NCI-H1417 (cell line): ENCODE measurements at regions not wholly inside any gene's neighbourhood (a gene's known extent, or its start where the extent isn't known, plus 50 kb on each side); places are given as distances from the start of the nearest gene placed in this dataset.

Source experiments
- DNase-seq, 3 experiments: peaks; one replicate each; lab custom pipeline; 2025; lab: John Stamatoyannopoulos, UW

GRCh38 chr2:181380581-181380980 lies 76.6 kb upstream of the ITGA4 start:
- no peak for DNase-seq

- DNase-seq, result no peak
These were observed 72.3 kb upstream of the ITGA4 start for GRCh38 chr2:181384923-181385322.

- DNase-seq, result no peak
These were observed 67.7 kb upstream of the ITGA4 start for GRCh38 chr2:181389524-181389923.

GRCh38 chr2:181393472-181393871 lies 63.7 kb upstream of the ITGA4 start:
- DNase-seq, result peak in 2 of 3 experiments; percentile 4 to 38

GRCh38 chr2:181394741-181395437 lies 62.3 kb upstream of the ITGA4 start:
- DNase-seq, result no peak

GRCh38 chr2:181395851-181396250 lies 61.3 kb upstream of the ITGA4 start:
- DNase-seq, result no peak

- DNase-seq, result no peak
These were observed 60.7 kb upstream of the ITGA4 start for GRCh38 chr2:181396256-181397123.

- no peak for DNase-seq
These were observed 59.9 kb upstream of the ITGA4 start for GRCh38 chr2:181397331-181397730.

- no peak for DNase-seq
These were observed 59.2 kb upstream of the ITGA4 start for GRCh38 chr2:181398000-181398399.

GRCh38 chr2:181399027-181399426 lies 58.2 kb upstream of the ITGA4 start:
- no peak for DNase-seq

GRCh38 chr2:181404472-181404871 lies 52.7 kb upstream of the ITGA4 start:
- DNase-seq, result no peak

GRCh38 chr2:181407171-181407570 lies 50.0 kb upstream of the ITGA4 start:
- DNase-seq, result no peak
